Fibroblast of skin of abdomen (primary cell): ENCODE measurements at regions not wholly inside any gene's neighbourhood (a gene's known extent, or its start where the extent isn't known, plus 50 kb on each side); places are given as distances from the start of the nearest gene placed in this dataset.
A peak's percentile ranks its signal among the peaks of the same experiment; 100 is the strongest.
"Not testable (repeated sequence)": the region's sequence is repeated elsewhere in the genome, so short reads cannot be mapped to it uniquely, and the experiment has no call there.

Experiments used
- DNase-seq: peaks from one replicate; pipeline ENCODE4 v3.0.0-alpha.2; 2013

DNA sequence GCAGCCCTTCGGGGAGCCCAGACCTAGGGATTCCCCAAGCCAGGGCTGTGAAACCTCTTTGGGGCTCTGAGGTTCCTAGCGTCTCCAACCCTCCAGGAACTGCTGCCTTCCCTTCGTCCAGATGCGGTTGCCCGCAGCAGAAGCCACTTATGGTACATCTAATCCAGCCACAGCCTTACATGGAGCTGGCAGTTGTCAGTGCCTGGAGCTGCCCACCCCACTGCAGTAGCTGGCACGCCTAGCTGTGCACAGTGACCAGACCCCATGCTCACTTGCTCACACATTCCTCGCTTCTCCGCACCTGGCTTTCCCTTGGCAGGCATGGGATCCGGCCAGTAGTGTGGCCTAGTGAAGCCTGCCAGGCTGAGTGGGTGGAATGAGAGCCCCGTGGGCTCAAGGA, 547.6 kb downstream of the TBC1D32 start:
- DNase-seq: no peak

DNA sequence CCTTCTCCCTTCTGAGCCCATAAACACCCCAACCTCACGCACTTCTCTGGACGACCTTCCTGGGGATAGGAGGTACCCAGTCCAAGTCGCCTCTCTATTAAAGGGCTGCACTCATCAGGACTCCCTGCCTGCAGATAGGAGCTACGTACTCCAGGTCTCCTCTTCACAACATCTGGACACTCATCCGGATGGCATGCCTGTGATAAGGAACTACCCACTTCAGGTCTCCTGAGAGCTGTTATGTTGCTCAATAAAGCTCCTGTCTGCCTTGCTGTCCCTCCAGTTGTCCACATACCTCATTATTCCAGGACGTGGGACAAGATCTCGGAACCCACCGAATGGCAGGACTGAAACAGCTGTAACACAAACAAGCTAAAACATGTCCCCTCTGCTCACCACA, 548.0 kb downstream of the TBC1D32 start:
- no peak for DNase-seq

- DNase-seq: no peak
Observed at GRCh38 chr6:120785459-120786086, 548.7 kb downstream of the TBC1D32 start.

DNA sequence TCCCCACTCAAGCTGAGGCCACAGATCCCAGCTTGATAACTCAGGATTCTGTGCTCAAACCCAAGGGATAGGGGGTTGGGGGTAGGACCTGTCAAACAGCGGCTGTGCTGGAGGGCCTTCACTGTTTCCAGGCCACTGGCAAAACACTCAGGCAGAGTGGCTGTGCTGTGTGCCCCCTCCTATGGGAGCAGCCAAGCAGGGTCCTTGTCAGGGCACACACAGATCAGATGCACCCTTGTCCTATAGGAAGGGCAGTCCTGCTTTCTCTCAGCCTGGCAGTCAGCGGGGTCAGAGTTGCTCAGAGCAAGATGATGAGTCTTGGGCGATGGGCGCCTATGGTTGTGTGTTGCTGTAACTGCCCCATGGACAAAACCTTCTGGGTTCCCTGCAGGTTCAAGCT, 554.8 kb downstream of the TBC1D32 start:
- DNase-seq: no peak

- DNase-seq: no peak
Observed at GRCh38 chr6:120775698-120776097, 558.6 kb downstream of the TBC1D32 start.

DNA sequence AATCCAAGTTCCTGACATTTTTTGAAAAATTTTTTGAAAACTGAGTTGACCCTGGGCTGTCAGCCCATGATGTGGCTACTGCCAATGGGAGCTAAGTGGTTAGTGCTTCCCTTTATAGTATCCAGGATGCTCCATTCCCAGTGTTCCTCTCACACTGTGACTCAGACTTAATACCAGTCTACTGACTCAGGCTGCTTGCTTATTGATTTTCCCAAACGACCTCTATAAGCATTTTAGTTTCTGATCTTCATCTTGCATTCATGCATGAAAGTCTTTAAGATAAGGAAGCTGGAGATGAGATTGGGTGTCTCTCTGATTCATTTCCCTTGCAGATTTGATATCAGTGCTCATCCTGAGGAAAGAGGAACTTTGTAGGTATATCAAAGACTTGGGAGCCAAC, 560.0 kb downstream of the TBC1D32 start:
- DNase-seq: peak; percentile 38

DNA sequence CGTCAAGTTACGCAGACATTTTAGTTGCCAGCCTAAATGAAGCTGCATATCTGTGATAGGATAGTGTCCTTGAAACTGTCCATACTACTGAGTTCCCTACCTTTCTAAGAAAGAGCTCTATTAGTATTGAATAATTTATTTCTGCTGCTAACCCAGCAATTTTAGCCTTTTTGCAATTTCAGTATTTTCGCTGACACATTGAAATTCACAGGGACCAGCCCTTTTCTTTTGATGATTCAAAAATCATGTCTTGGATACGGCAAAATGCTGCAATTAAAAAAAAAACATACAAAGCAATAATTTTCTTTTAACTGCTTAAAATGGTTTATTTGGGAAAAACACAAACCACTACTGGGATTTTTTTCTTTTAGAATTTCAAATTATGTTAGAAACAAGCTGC, 563.3 kb downstream of the TBC1D32 start:
- no peak for DNase-seq

GRCh38 chr6:120764312-120764711, 570.0 kb downstream of the TBC1D32 start:
- no peak for DNase-seq

GRCh38 chr6:120759570-120759969, 574.7 kb downstream of the TBC1D32 start:
- no peak for DNase-seq

GRCh38 chr6:120748574-120748973, 585.7 kb downstream of the TBC1D32 start:
- not testable (repeated sequence) for DNase-seq

- DNase-seq: no peak
Observed at GRCh38 chr6:120736740-120737139, 597.5 kb downstream of the TBC1D32 start.

- peak; percentile 5 for DNase-seq
Observed at GRCh38 chr6:120735641-120736040, 598.6 kb downstream of the TBC1D32 start.

GRCh38 chr6:120711255-120711654, 623.0 kb downstream of the TBC1D32 start:
- no peak for DNase-seq

- no peak for DNase-seq
Observed at GRCh38 chr6:120700001-120700400, 634.3 kb downstream of the TBC1D32 start.

- DNase-seq: no peak
Observed at GRCh38 chr6:120686492-120686891, 647.8 kb downstream of the TBC1D32 start.

DNA sequence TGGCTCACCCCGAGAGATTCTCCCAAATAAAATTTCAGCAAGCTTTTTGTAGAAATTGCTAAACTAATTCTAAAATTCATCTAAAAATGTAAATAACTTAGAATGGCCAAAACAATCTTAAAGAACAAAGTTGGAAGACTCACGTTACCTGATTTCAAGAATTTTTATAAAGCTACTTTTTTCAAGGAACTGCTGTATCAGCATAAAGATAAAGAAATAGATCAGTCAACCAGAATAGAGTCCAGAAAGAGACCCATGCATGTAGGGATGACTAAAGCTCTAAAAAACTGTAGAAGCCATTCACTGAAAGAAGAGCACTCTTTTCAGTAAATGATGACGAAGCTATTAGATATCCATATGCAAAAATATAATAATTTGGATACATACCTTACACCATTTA, 652.1 kb downstream of the TBC1D32 start:
- no peak for DNase-seq

DNA sequence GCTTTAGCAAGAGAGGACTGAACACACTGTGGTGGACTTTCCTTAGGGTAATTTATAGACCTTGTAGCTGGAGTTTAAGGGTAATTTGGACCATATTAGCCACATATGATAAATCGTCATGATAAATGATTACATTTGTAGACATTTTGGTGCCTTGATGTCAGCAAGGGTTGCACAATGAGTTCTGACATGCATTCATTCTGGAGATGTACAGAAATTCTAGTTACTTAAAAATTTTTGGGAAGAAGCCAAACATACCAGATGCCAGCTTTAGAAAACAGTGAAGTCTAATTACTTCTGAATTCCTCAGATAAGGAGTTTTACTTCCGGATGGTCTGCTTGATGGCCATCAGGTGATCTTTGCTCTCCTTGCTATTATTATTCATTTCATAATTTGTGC, 653.1 kb downstream of the TBC1D32 start:
- no peak for DNase-seq

- DNase-seq: peak; percentile 0
Observed at GRCh38 chr6:120675886-120676285, 658.4 kb downstream of the TBC1D32 start.

GRCh38 chr6:120671519-120671918, 662.8 kb downstream of the TBC1D32 start:
- DNase-seq: no peak

GRCh38 chr6:120652506-120652905, 681.8 kb downstream of the TBC1D32 start:
- DNase-seq: no peak

DNA sequence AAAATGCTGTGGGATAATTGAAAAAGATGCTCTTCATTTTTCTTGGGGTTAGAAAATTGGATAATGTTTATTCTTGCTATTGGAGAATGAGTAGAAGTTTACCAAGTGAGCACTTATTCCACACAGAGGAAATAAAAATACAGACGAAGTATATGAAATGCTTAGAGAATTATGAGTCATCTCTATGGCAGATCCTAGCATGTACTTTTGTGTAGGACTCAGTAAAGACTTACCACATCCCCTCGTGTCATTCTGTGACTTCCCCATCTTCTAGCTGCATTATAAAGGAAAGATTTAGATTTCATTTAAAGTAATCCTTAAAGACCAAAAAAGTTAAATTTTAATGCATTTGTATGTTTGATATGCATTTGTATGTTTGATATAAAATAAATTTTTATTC, 685.6 kb downstream of the TBC1D32 start:
- DNase-seq: no peak

DNA sequence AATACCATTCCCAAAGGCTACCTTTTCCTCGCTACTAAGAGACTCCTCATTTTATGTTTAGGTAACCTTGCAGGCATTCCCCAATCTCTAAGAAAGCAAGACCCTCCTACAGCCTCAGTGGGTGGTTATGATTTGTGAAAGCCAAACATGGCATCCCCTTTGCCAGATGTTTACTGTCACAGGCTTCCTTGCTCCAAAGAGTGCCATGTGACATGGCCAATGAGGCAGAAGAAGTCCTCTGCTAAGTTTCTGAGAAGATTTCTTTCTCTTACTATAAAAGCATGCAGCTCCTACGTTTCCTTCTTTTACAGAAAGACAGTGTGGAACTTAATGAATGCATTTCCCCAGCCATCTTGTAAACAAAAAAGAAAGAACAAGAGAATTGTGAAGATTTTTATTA, 688.2 kb downstream of the TBC1D32 start:
- no peak for DNase-seq

DNA sequence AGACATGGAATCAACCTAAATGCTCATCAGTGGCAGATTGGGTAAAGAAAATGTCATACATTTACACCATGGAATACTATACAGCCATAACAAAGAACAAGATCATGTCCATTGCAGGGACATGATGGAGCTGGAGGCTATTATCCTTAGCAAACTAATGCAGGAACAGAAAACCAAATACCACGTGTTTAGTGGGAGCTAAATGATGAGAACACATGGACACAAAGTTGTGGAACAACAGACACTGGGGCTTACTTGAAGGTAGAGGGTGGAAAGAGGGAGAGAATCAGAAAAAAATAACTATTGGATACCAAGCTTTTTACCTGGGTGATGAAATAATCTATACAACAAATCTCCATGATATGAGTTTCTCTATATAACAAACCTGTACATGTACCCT, 701.3 kb downstream of the TBC1D32 start:
- no peak for DNase-seq

DNA sequence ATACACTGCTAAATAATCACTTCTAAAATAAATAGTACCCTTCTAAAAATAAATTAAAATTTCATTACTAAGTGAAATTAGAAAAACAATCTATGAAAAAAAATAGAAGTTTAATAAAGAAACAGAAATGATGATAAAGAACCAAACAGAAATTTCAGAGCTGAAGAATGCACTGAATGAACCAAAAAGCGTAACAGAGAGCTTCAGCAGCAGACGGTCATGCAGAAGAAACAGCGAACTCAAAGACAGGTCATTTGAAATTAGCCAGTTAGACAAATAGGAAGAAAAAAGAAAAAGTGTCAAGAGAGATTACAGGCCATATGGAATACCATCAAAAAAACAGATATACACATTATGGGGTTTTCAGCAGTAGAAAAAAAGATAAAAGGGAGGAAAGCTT, 706.7 kb downstream of the TBC1D32 start:
- DNase-seq: no peak

- no peak for DNase-seq
Observed at GRCh38 chr6:120622127-120622631, 712.1 kb downstream of the TBC1D32 start.
